NCI-H510A (cell line): ENCODE measurements at regions not wholly inside any gene's neighbourhood (a gene's known extent, or its start where the extent isn't known, plus 50 kb on each side); places are given as distances from the start of the nearest gene placed in this dataset.
A peak's percentile ranks its signal among the peaks of the same experiment; 100 is the strongest.

Source experiments
- DNase-seq: peaks from one replicate; lab custom pipeline; 2025; lab: John Stamatoyannopoulos, UW

DNA sequence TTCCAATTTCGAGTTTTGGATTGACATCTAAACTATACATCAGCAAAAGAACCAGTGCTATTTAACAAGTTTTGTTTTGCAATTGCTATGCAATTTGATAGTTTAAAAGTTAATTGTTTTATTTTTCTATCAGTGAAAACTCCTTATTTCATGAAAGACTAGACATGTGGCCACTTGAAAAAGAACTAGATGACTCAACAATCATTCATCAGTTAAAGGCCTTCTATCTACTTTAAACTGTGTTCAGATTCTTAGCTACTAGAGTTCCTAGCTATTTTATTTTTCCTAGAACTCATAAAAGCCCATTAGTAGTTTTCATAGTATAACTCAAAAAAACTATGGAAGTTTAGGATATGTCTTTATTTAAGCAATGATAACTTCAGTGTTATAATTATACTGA, 104.6 kb upstream of the LSM8 start:
- DNase-seq = no peak

DNA sequence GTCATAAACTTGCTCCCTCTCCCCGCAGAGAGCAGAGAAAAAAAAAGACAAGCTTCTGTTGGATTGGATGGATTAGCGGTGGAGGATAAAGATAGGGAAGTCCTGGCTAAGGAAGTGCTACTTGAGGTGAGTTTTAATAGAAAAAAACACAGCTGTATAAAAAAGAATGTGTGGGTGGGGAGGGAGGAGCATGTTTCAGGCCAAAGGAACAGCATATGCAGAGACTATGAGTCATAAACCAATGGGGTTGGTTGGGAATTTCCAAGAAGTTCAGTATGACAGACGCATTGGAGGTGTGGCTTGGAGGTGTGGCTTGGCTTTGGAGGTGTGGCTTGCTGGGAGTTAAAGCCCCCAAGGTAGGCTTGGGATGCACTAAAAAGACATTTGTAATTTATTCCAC, 103.0 kb upstream of the LSM8 start:
- DNase-seq = no peak

GRCh38 chr7:118082506-118082905, 101.5 kb upstream of the LSM8 start:
- DNase-seq = no peak

- DNase-seq = no peak
Measured at GRCh38 chr7:118085000-118085399, 99.0 kb upstream of the LSM8 start.

- no peak for DNase-seq
Measured at GRCh38 chr7:118087126-118087525, 96.8 kb upstream of the LSM8 start.

- no peak for DNase-seq
Measured at GRCh38 chr7:118094044-118094443, 89.9 kb upstream of the LSM8 start.

- DNase-seq = no peak
Measured at GRCh38 chr7:118104812-118105441, 79.0 kb upstream of the LSM8 start.

GRCh38 chr7:118109607-118110006, 74.4 kb upstream of the LSM8 start:
- DNase-seq = peak; percentile 26

DNA sequence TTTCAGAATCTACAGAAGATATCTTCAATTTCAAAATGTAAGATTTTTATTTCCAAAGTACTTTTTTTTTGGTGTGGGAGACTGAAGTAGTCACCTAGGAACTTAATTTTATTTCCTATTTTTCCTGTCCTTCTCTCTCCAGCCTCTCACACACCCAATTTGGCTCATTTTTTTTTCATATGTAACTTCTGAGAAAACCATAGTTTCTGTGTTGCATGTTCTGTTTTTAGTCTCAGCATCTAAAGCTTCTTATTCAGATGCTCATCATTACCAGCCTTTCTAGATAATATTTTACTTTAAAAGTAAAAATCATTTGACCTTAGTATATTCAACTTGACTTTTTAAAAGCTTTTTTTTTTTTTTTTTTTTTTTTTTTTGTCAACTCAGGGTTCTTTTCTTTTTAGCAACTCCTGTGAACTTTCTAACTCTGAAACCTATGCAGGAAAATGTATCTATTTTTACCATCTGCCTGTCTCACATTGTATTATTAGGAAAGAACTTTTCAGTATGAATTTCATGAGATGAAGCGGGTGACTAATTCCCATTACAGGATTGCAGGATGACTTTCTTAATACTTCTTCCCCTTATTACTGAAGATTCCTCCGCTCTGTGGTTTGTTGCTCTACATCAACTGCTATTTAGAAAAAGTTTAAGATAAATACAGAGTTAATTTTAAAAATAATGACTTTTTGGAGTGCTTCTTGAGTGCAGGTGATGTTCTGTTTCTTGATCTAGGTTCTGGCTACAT, 73.6 kb upstream of the LSM8 start:
- no peak for DNase-seq

- no peak for DNase-seq
Measured at GRCh38 chr7:118111347-118111746, 72.6 kb upstream of the LSM8 start.

DNA sequence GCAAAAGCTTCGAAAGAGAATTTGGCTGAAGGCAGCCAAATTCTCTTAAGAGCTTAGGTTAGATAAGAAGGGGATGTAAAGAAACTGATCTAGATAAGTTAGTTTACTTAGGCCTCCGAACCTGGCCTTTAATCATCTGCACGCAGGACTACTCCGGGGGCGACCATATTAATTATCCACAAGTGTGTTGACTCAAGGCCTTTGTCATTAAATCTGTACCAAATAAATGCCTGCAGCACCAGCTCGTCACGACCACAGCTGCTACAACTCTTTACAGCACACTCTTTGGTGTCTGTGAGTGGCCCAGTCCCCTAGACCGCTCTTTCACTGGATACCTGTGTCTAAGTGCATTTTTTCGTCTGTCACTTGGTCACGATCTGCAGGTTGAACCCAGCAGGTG, 69.8 kb upstream of the LSM8 start:
- no peak for DNase-seq

GRCh38 chr7:118129041-118129795, 54.7 kb upstream of the LSM8 start:
- no peak for DNase-seq

GRCh38 chr7:118132764-118133163, 51.2 kb upstream of the LSM8 start:
- DNase-seq = no peak
